ENCODE measurements at regions not wholly inside any gene's neighbourhood (a gene's known extent, or its start where the extent isn't known, plus 50 kb on each side); places are given as distances from the start of the nearest gene placed in this dataset.

- no peak for DNase-seq (ENCODE audit: low read depth, low spot score)
- H3K9me3 ChIP-seq (ENCODE audit: low read depth, low read length), result no peaks in the 10 kb centered on the region
- no peak for TF ChIP-seq FOXP2 (optimal IDR thresholded peaks at IDR 0.05; ENCODE audit: control extremely low read depth, extremely low read length, insufficient read depth)
- TF ChIP-seq EZH2 (IDR thresholded peaks at IDR 0.05), result no peak
- TF ChIP-seq POLR2AphosphoS5 (IDR thresholded peaks at IDR 0.05; ENCODE audit: borderline replicate concordance, low read depth, low read length), result no peak
- no peaks in the 10 kb centered on the region for H3K36me3 ChIP-seq (ENCODE audit: insufficient read depth, low read length)
- no peak overlapping the region for H3K27ac ChIP-seq
- no peak overlapping the region for H3K4me3 ChIP-seq
- H3K9ac ChIP-seq (ENCODE audit: insufficient read length), result no peak overlapping the region
Observed at GRCh38 chr13:109281017-109281902, 505.1 kb downstream of the IRS2 start.

GRCh38 chr13:109276261-109276660, 510.1 kb downstream of the IRS2 start:
- no peak for DNase-seq (ENCODE audit: low read depth, low spot score)
- Histone ChIP-seq H3K9ac (ENCODE audit: insufficient read length) (no peak overlapping the region), H3K27ac (no peak overlapping the region), H3K36me3 (ENCODE audit: insufficient read depth, low read length) (no peaks in the 10 kb centered on the region), H3K4me3 (no peak overlapping the region), H3K9me3 (ENCODE audit: low read depth, low read length) (no peaks in the 10 kb centered on the region)
- TF ChIP-seq EZH2 (IDR thresholded peaks at IDR 0.05) (no peak), FOXP2 (optimal IDR thresholded peaks at IDR 0.05; ENCODE audit: control extremely low read depth, extremely low read length, insufficient read depth) (no peak), POLR2AphosphoS5 (IDR thresholded peaks at IDR 0.05; ENCODE audit: borderline replicate concordance, low read depth, low read length) (no peak)

- no peaks in the 10 kb centered on the region for H3K36me3 ChIP-seq (ENCODE audit: insufficient read depth, low read length)
- TF ChIP-seq FOXP2 (optimal IDR thresholded peaks at IDR 0.05; ENCODE audit: control extremely low read depth, extremely low read length, insufficient read depth) (no peak), EZH2 (IDR thresholded peaks at IDR 0.05) (no peak), POLR2AphosphoS5 (IDR thresholded peaks at IDR 0.05; ENCODE audit: borderline replicate concordance, low read depth, low read length) (no peak)
- no peaks in the 10 kb centered on the region for H3K9me3 ChIP-seq (ENCODE audit: low read depth, low read length)
- no peak overlapping the region for H3K4me3 ChIP-seq
- H3K27ac ChIP-seq, result no peak overlapping the region
- DNase-seq (ENCODE audit: low read depth, low spot score), result no peak
- H3K9ac ChIP-seq (ENCODE audit: insufficient read length), result no peak overlapping the region
Observed at GRCh38 chr13:109275852-109276251, 510.5 kb downstream of the IRS2 start.

GRCh38 chr13:109275139-109275745, 511.1 kb downstream of the IRS2 start:
- H3K9me3 ChIP-seq (ENCODE audit: low read depth, low read length), result no peaks in the 10 kb centered on the region
- DNase-seq (ENCODE audit: low read depth, low spot score), result no peak
- TF ChIP-seq POLR2AphosphoS5 (IDR thresholded peaks at IDR 0.05; ENCODE audit: borderline replicate concordance, low read depth, low read length), result no peak
- no peak for TF ChIP-seq EZH2 (IDR thresholded peaks at IDR 0.05)
- TF ChIP-seq FOXP2 (optimal IDR thresholded peaks at IDR 0.05; ENCODE audit: control extremely low read depth, extremely low read length, insufficient read depth), result no peak
- no peak overlapping the region for H3K9ac ChIP-seq (ENCODE audit: insufficient read length)
- no peaks in the 10 kb centered on the region for H3K36me3 ChIP-seq (ENCODE audit: insufficient read depth, low read length)
- H3K4me3 ChIP-seq, result no peak overlapping the region
- H3K27ac ChIP-seq, result no peak overlapping the region

GRCh38 chr13:109274188-109274821, 512.1 kb downstream of the IRS2 start:
- Histone ChIP-seq H3K9me3 (ENCODE audit: low read depth, low read length) (no peaks in the 10 kb centered on the region), H3K9ac (ENCODE audit: insufficient read length) (no peak overlapping the region), H3K27ac (no peak overlapping the region), H3K36me3 (ENCODE audit: insufficient read depth, low read length) (no peaks in the 10 kb centered on the region), H3K4me3 (no peak overlapping the region)
- no peak for DNase-seq (ENCODE audit: low read depth, low spot score)
- no peak for TF ChIP-seq POLR2AphosphoS5 (IDR thresholded peaks at IDR 0.05; ENCODE audit: borderline replicate concordance, low read depth, low read length)
- TF ChIP-seq EZH2 (IDR thresholded peaks at IDR 0.05), result no peak
- no peak for TF ChIP-seq FOXP2 (optimal IDR thresholded peaks at IDR 0.05; ENCODE audit: control extremely low read depth, extremely low read length, insufficient read depth)

GRCh38 chr13:109273326-109273751, 513.0 kb downstream of the IRS2 start:
- H3K9me3 ChIP-seq (ENCODE audit: low read depth, low read length), result no peaks in the 10 kb centered on the region
- no peaks in the 10 kb centered on the region for H3K36me3 ChIP-seq (ENCODE audit: insufficient read depth, low read length)
- DNase-seq (ENCODE audit: low read depth, low spot score), result no peak
- H3K9ac ChIP-seq (ENCODE audit: insufficient read length), result no peak overlapping the region
- no peak for TF ChIP-seq EZH2 (IDR thresholded peaks at IDR 0.05)
- no peak for TF ChIP-seq FOXP2 (optimal IDR thresholded peaks at IDR 0.05; ENCODE audit: control extremely low read depth, extremely low read length, insufficient read depth)
- TF ChIP-seq POLR2AphosphoS5 (IDR thresholded peaks at IDR 0.05; ENCODE audit: borderline replicate concordance, low read depth, low read length), result no peak
- H3K27ac ChIP-seq, result no peak overlapping the region
- no peak overlapping the region for H3K4me3 ChIP-seq

GRCh38 chr13:109272595-109273325, 513.6 kb downstream of the IRS2 start:
- TF ChIP-seq POLR2AphosphoS5 (IDR thresholded peaks at IDR 0.05; ENCODE audit: borderline replicate concordance, low read depth, low read length), result no peak
- TF ChIP-seq FOXP2 (optimal IDR thresholded peaks at IDR 0.05; ENCODE audit: control extremely low read depth, extremely low read length, insufficient read depth), result no peak
- TF ChIP-seq EZH2 (IDR thresholded peaks at IDR 0.05), result no peak
- Histone ChIP-seq H3K4me3 (no peak overlapping the region), H3K9me3 (ENCODE audit: low read depth, low read length) (no peaks in the 10 kb centered on the region), H3K9ac (ENCODE audit: insufficient read length) (no peak overlapping the region), H3K36me3 (ENCODE audit: insufficient read depth, low read length) (no peaks in the 10 kb centered on the region), H3K27ac (no peak overlapping the region)
- DNase-seq (ENCODE audit: low read depth, low spot score), result no peak

Measured in SK-N-MC (cell line).